Liver (tissue), 8 donors: ENCODE measurements at regions not wholly inside any gene's neighbourhood (a gene's known extent, or its start where the extent isn't known, plus 50 kb on each side); places are given as distances from the start of the nearest gene placed in this dataset.

Experiments used
- DNase-seq: peaks from one replicate; pipeline ENCODE4 v3.0.0-alpha.2; 2017; ENCODE audit warnings: low spot score
- H3K27ac ChIP-seq, 2 donors: one replicate each; pipeline ENCODE4 v1.7.0; 2013; ENCODE audit warnings: inconsistent platforms in 2 of 2, low read length in 2 of 2, control low read depth in 1 of 2, low read depth in 1 of 2, mild to moderate bottlenecking in 1 of 2
- H3K27me3 ChIP-seq, 4 donors: one replicate each; pipeline versions ENCODE4 v1.6.1 to v1.7.0; 2013; ENCODE audit warnings: low read length in 3 of 4, inconsistent platforms in 1 of 4, mild to moderate bottlenecking in 1 of 4, moderate library complexity in 1 of 4; ENCODE audit not compliant: control insufficient read depth in 4 of 4, insufficient read depth in 4 of 4
- H3K36me3 ChIP-seq, 4 donors: one replicate each; pipeline versions ENCODE4 v1.6.1 to v1.7.0; 2013; ENCODE audit warnings: low read length in 3 of 4, mild to moderate bottlenecking in 3 of 4, low read depth in 1 of 4, moderate library complexity in 1 of 4; ENCODE audit not compliant: control insufficient read depth in 4 of 4, insufficient read depth in 3 of 4
- H3K4me1 ChIP-seq, 4 donors: one replicate each; pipeline versions ENCODE4 v1.6.1 to v1.7.0; 2013; ENCODE audit warnings: low read length in 3 of 4, mild to moderate bottlenecking in 3 of 4, moderate library complexity in 1 of 4; ENCODE audit not compliant: control insufficient read depth in 4 of 4, insufficient read depth in 4 of 4
- H3K4me3 ChIP-seq, 3 donors: one replicate each; pipeline versions ENCODE4 v1.6.1 to v1.7.0; 2013; ENCODE audit warnings: low read length in 3 of 3, control low read depth in 1 of 3, low read depth in 1 of 3, mild to moderate bottlenecking in 1 of 3
- H3K9ac ChIP-seq, 2 donors: one replicate each; pipeline ENCODE4 v1.7.0; 2013; ENCODE audit warnings: low read length in 2 of 2, mild to moderate bottlenecking in 2 of 2, moderate library complexity in 2 of 2, control low read depth in 1 of 2, low read depth in 1 of 2
- H3K9me3 ChIP-seq, 4 donors: one replicate each; pipeline versions ENCODE4 v1.6.1 to v1.7.0; 2013; ENCODE audit warnings: low read length in 3 of 4; ENCODE audit not compliant: control insufficient read depth in 4 of 4
- ATF3 ChIP-seq: IDR thresholded peaks from 2 replicates; pipeline ENCODE4 v1.6.1; 2016; ENCODE audit warnings: antibody characterized with exemption
- CTCF ChIP-seq: fragments of 150-350 bp; IDR thresholded peaks from 2 replicates; pipeline ENCODE4 v1.5.1; 2017; ENCODE audit warnings: improper control_type of control experiment, low read depth, low read length; ENCODE audit not compliant: missing input control
- EGR1 ChIP-seq, 2 donors: IDR thresholded peaks; 2 replicates each; pipeline ENCODE4 v1.6.1; 2016 to 2018; ENCODE audit warnings: antibody characterized with exemption in 2 of 2, low read depth in 2 of 2
- FOXA1 ChIP-seq: IDR thresholded peaks from 2 replicates; pipeline ENCODE4 v1.6.1; 2016; ENCODE audit warnings: antibody characterized with exemption
- FOXA2 ChIP-seq: IDR thresholded peaks from 2 replicates; pipeline ENCODE4 v1.6.1; 2016; ENCODE audit warnings: antibody characterized with exemption
- GABPA ChIP-seq, 2 donors: IDR thresholded peaks in 1 of 2; conservative IDR thresholded peaks in 1 of 2; 2 replicates each; pipeline ENCODE4 v1.6.1; 2016; ENCODE audit warnings: antibody characterized with exemption in 2 of 2, mild to moderate bottlenecking in 1 of 2, moderate library complexity in 1 of 2
- HNF4A ChIP-seq, 2 donors: conservative IDR thresholded peaks; 2 replicates each; pipeline ENCODE4 v1.6.1; 2016; ENCODE audit warnings: antibody characterized with exemption in 2 of 2, mild to moderate bottlenecking in 2 of 2
- HNF4G ChIP-seq: IDR thresholded peaks from 2 replicates; pipeline ENCODE4 v1.6.1; 2016; ENCODE audit warnings: antibody characterized with exemption
- JUND ChIP-seq, 2 donors: IDR thresholded peaks; 2 replicates each; pipeline ENCODE4 v1.6.1; 2016; ENCODE audit warnings: antibody characterized with exemption in 2 of 2
- MAX ChIP-seq: IDR thresholded peaks from 2 replicates; pipeline ENCODE4 v1.6.1; 2016; ENCODE audit warnings: antibody characterized with exemption
- NR2F2 ChIP-seq: IDR thresholded peaks from 2 replicates; pipeline ENCODE4 v1.6.1; 2016; ENCODE audit warnings: antibody characterized with exemption
- RAD21 ChIP-seq, 2 donors: IDR thresholded peaks; 2 replicates each; pipeline ENCODE4 v1.6.1; 2016; ENCODE audit warnings: antibody characterized with exemption in 2 of 2, mild to moderate bottlenecking in 2 of 2
- REST ChIP-seq: IDR thresholded peaks from 2 replicates; pipeline ENCODE4 v1.6.1; 2016; ENCODE audit warnings: antibody characterized with exemption, mild to moderate bottlenecking
- RXRA ChIP-seq, 2 donors: IDR thresholded peaks; 2 replicates each; pipeline ENCODE4 v1.6.1; 2017 to 2018; ENCODE audit warnings: antibody characterized with exemption in 2 of 2, mild to moderate bottlenecking in 1 of 2
- SP1 ChIP-seq: IDR thresholded peaks from 2 replicates; pipeline ENCODE4 v1.6.1; 2018; ENCODE audit warnings: antibody characterized with exemption, mild to moderate bottlenecking
- TAF1 ChIP-seq: conservative IDR thresholded peaks from 2 replicates; pipeline ENCODE4 v1.6.1; 2016; ENCODE audit warnings: antibody characterized with exemption, mild to moderate bottlenecking
- YY1 ChIP-seq: IDR thresholded peaks from 2 replicates; pipeline ENCODE4 v1.6.1; 2016; ENCODE audit warnings: antibody characterized with exemption, mild to moderate bottlenecking
- ZBTB33 ChIP-seq: IDR thresholded peaks from 2 replicates; pipeline ENCODE4 v1.6.1; 2016; ENCODE audit warnings: antibody characterized with exemption
- WGBS: extraction: QIAGEN DNeasy Blood & Tissue Kit; methylation state at CpG from one replicate; pipeline ENCODE4 v1.1.7; 2013; 5-methylcytosine and 5-hydroxymethylcytosine counted together
- donor health status: healthy.
- donor health status: healthy.
- donor health status: healthy.
- donor health status: healthy.
- donor health status: healthy.

- no peak overlapping the region for H3K27ac ChIP-seq
- TF ChIP-seq TAF1 (no peak), YY1 (no peak), NR2F2 (no peak), JUND (IDR thresholded peaks at IDR 0.05) (no peak), RXRA (IDR thresholded peaks at IDR 0.05) (no peak), ATF3 (no peak), CTCF (no peak), HNF4A (conservative IDR thresholded peaks at IDR 0.05) (no peak), SP1 (no peak), ZBTB33 (no peak), HNF4G (no peak), GABPA (IDR thresholded peaks at IDR 0.05 in 1 of 2, conservative IDR thresholded peaks at IDR 0.05 in 1 of 2) (no peak), FOXA1 (no peak), MAX (no peak), FOXA2 (no peak), EGR1 (IDR thresholded peaks at IDR 0.05; ENCODE audit: low read depth in 2 of 2) (no peak), RAD21 (IDR thresholded peaks at IDR 0.05) (no peak), REST (no peak)
- no peak overlapping the region for H3K4me3 ChIP-seq
- WGBS = 96% methylated on average over 2 of the region's 2 CpGs
- DNase-seq = no peak
- H3K9ac ChIP-seq = no peak overlapping the region
- no peaks in the 10 kb centered on the region for H3K27me3 ChIP-seq
- H3K36me3 ChIP-seq = no peaks in the 10 kb centered on the region
- H3K9me3 ChIP-seq = no peaks in the 10 kb centered on the region
- H3K4me1 ChIP-seq = no peaks in the 10 kb centered on the region
Observed at GRCh38 chr7:17481118-17481517, 182.7 kb downstream of the AHR start.
